GM12872 (cell line): ENCODE measurements at regions not wholly inside any gene's neighbourhood (a gene's known extent, or its start where the extent isn't known, plus 50 kb on each side); places are given as distances from the start of the nearest gene placed in this dataset.

Experiments used
- TF ChIP-seq, protein P1 (sequence below): IDR thresholded peaks from 3 replicates; pipeline ENCODE4 v1.5.1; 2011; ENCODE audit warnings: low read depth, mild to moderate bottlenecking, low read length, moderate library complexity; ENCODE audit not compliant: insufficient read depth

GRCh38 chr10:78634389-78634815, 434.4 kb upstream of the ZMIZ1 start:
- TF ChIP-seq, protein P1, sequence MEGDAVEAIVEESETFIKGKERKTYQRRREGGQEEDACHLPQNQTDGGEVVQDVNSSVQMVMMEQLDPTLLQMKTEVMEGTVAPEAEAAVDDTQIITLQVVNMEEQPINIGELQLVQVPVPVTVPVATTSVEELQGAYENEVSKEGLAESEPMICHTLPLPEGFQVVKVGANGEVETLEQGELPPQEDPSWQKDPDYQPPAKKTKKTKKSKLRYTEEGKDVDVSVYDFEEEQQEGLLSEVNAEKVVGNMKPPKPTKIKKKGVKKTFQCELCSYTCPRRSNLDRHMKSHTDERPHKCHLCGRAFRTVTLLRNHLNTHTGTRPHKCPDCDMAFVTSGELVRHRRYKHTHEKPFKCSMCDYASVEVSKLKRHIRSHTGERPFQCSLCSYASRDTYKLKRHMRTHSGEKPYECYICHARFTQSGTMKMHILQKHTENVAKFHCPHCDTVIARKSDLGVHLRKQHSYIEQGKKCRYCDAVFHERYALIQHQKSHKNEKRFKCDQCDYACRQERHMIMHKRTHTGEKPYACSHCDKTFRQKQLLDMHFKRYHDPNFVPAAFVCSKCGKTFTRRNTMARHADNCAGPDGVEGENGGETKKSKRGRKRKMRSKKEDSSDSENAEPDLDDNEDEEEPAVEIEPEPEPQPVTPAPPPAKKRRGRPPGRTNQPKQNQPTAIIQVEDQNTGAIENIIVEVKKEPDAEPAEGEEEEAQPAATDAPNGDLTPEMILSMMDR: no peak

DNA sequence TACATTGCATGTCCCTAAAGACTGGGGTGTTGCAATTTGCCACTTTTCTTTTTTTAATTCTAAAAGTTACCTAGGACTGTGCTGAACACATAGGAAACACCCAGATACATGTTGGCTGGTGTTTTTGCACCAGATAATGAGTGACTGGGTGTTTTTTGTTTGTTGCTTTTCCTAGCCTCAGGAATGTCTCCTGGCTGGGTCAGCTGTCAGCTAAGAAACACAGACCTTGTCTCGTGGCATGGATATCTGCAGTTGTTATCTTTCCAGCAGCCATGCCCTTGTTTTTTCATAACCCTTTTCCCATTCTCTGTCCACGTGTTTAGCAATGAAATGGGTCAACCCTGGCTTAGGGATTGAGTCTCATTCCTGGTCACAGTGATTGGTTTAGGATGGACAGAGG, 433.9 kb upstream of the ZMIZ1 start:
- TF ChIP-seq, protein P1: no peak

DNA sequence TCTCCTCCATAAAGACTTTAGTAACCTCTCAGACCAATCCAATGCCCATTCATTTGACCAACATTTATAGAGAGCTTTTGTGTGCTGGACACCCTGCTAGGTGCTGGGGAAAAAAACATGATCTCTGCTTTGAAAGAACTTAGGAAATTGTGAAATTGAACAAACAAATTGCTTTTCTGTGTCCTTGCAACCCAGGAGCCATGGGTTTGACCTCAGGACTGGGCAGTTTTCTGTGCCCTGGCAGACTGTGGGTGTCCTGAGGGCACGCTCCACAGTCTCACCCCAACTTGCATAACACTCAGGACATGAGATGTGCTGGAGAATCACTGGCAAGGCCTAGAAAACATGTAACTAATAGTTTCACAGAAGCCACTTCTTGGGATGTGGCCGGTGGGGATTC, 429.1 kb upstream of the ZMIZ1 start:
- TF ChIP-seq, protein P1: no peak

DNA sequence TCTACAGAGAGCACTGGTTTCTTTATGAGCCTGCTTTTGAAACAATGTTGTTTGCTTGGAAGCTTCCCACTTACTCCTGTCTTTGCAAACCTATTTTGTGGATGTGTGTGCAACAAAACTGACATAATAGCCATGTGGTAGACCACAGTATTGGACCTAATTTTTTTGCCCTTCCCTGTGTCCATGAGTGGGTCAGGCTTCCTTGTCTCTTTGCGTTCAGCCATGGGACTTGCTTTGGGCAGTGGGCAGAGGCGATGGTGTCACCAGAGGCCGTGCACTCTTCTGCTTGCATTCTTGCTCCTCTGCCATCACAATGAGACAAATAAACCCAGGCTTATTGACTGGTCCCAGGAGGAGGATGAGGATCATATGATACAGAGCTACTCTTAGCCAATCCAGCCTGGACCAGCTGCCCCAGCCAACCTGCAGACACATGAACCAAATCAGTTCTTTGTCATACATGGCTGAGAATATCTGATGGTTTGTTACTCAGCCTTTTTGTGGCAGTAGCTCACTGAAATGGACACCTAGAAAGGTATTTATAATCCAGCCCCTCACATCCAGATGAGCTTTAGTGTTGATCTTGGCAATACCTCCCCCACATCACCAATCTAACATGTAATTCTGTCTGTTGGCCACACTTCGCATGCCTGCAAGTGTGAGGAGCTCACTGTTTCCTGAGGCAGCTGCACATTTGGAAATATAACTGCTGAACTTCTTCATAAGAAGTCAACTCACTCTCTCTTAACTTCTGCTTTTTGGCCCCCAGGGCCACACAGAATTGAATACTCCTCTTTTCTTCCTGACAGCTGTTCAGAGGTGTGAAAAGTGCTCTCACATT, 427.8 kb upstream of the ZMIZ1 start:
- TF ChIP-seq, protein P1: no peak

GRCh38 chr10:78641693-78642092, 427.1 kb upstream of the ZMIZ1 start:
- TF ChIP-seq, protein P1: no peak

- TF ChIP-seq, protein P1: no peak
Measured at GRCh38 chr10:78642269-78642816, 426.4 kb upstream of the ZMIZ1 start.

DNA sequence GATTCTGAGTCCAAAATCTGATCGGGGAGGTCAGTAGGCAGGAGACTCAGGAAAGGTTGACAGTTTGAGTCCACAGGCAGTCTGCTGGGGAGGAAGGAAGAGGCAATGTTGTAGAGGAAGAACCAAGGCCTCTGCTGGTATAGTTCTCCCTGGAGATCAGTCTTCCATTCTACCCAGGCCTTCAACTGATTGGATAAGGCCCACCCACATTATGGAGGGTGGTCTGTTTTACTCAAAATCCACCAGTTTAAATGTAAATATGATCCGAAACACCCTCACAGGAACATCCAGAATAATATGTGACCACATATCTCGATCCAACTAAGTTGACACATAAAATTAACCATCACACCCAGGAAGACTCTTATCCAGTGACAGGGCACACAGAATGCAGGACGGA, 425.3 kb upstream of the ZMIZ1 start:
- TF ChIP-seq, protein P1: no peak
